22Rv1 (cell line): ENCODE measurements at regions not wholly inside any gene's neighbourhood (a gene's known extent, or its start where the extent isn't known, plus 50 kb on each side); places are given as distances from the start of the nearest gene placed in this dataset.

ENCODE experiments used
- H3K27ac ChIP-seq: fragments of 450-650 bp; 2 replicates; pipeline ENCODE4 v1.5.1; 2017
- CTCF ChIP-seq: fragments of 450-650 bp; IDR thresholded peaks from 2 replicates; pipeline ENCODE4 v1.5.1; 2017; ENCODE audit warnings: mild to moderate bottlenecking
- ZFX ChIP-seq: fragments of 450-650 bp; IDR thresholded peaks from 2 replicates; pipeline ENCODE4 v1.6.1; 2017; ENCODE audit warnings: antibody characterized with exemption, borderline replicate concordance

- TF ChIP-seq ZFX = no peak
- TF ChIP-seq CTCF = no peak
- no peak overlapping the region for H3K27ac ChIP-seq
These were observed 155.7 kb upstream of the ZRANB2 start for GRCh38 chr1:71236503-71236902.

- H3K27ac ChIP-seq = no peak overlapping the region
- no peak for TF ChIP-seq CTCF
- TF ChIP-seq ZFX = no peak
These were observed 152.8 kb upstream of the ZRANB2 start for GRCh38 chr1:71233645-71234044.

GRCh38 chr1:71232786-71233185, 152.0 kb upstream of the ZRANB2 start:
- TF ChIP-seq ZFX = no peak
- TF ChIP-seq CTCF = no peak

GRCh38 chr1:71232166-71232763, 151.4 kb upstream of the ZRANB2 start:
- H3K27ac ChIP-seq = no peak overlapping the region
- TF ChIP-seq CTCF = no peak
- no peak for TF ChIP-seq ZFX

More at GRCh38 chr1:71232786-71233185, 152.0 kb upstream of the ZRANB2 start:
- no peak overlapping the region for H3K27ac ChIP-seq

- H3K27ac ChIP-seq = no peak overlapping the region
- no peak for TF ChIP-seq CTCF
- TF ChIP-seq ZFX = no peak
These were observed 150.9 kb upstream of the ZRANB2 start for GRCh38 chr1:71231751-71232150.

GRCh38 chr1:71228742-71229365, 148.0 kb upstream of the ZRANB2 start:
- TF ChIP-seq CTCF (no peak), ZFX (no peak)
- no peak overlapping the region for H3K27ac ChIP-seq

GRCh38 chr1:71228241-71228640, 147.4 kb upstream of the ZRANB2 start:
- TF ChIP-seq ZFX (no peak), CTCF (no peak)
- H3K27ac ChIP-seq = no peak overlapping the region
